ENCODE measurements at regions not wholly inside any gene's neighbourhood (a gene's known extent, or its start where the extent isn't known, plus 50 kb on each side); places are given as distances from the start of the nearest gene placed in this dataset.

- TF ChIP-seq RELB (IDR thresholded peaks at IDR 0.05; ENCODE audit: low read depth) (0 out of 2 replicates have a peak, but pooled peaks have one; percentile 12), HCFC1 (IDR thresholded peaks at IDR 0.05; ENCODE audit: low read length) (no peak), TARDBP (IDR thresholded peaks at IDR 0.05; ENCODE audit: borderline replicate concordance) (no peak), MEF2A (IDR thresholded peaks at IDR 0.05; ENCODE audit: insufficient read depth, low read depth, low read length) (no peak), SUZ12 (IDR thresholded peaks at IDR 0.05; ENCODE audit: unreplicated experiment) (no peak), ZBTB11 (CRISPR knock-in tag; IDR thresholded peaks at IDR 0.05) (no peak), TCF7 (IDR thresholded peaks at IDR 0.05; ENCODE audit: borderline replicate concordance) (no peak), ZZZ3 (IDR thresholded peaks at IDR 0.05; ENCODE audit: control insufficient read depth, insufficient read length, low read depth) (no peak), PKNOX1 (IDR thresholded peaks at IDR 0.05) (peak; percentile 94), PRDM15 (CRISPR knock-in tag; IDR thresholded peaks at IDR 0.05) (no peak), CHD4 (IDR thresholded peaks at IDR 0.05) (no peak), KAT2A (conservative IDR thresholded peaks at IDR 0.05; ENCODE audit: control insufficient read depth, low read depth, low read length) (no peak), ELK1 (IDR thresholded peaks at IDR 0.05; ENCODE audit: low read depth, low read length) (no peak), WRNIP1 (IDR thresholded peaks at IDR 0.05; ENCODE audit: borderline replicate concordance, low read depth, low read length) (no peak), IRF5 (IDR thresholded peaks at IDR 0.05; ENCODE audit: borderline replicate concordance) (no peak)
Observed at GRCh38 chr1:194807530-194808220, 1621.3 kb upstream of the B3GALT2 start (continued).
